GM12874 (cell line): ENCODE measurements at regions not wholly inside any gene's neighbourhood (a gene's known extent, or its start where the extent isn't known, plus 50 kb on each side); places are given as distances from the start of the nearest gene placed in this dataset.

Source experiments
- CTCF ChIP-seq: IDR thresholded peaks from 2 replicates; pipeline ENCODE4 v1.5.1; 2011; ENCODE audit warnings: low read depth, mild to moderate bottlenecking, control low read depth, low read length, moderate library complexity; ENCODE audit not compliant: insufficient read depth

GRCh38 chr4:62533573-62533972 is 1333.4 kb downstream of the ADGRL3 start:
- TF ChIP-seq CTCF: no peak

GRCh38 chr4:62531731-62532130 is 1331.6 kb downstream of the ADGRL3 start:
- no peak for TF ChIP-seq CTCF

GRCh38 chr4:62531264-62531663 is 1331.1 kb downstream of the ADGRL3 start:
- no peak for TF ChIP-seq CTCF

- TF ChIP-seq CTCF: no peak
These were observed 1328.7 kb downstream of the ADGRL3 start for GRCh38 chr4:62528874-62529273.

GRCh38 chr4:62526671-62527070 is 1326.5 kb downstream of the ADGRL3 start:
- TF ChIP-seq CTCF: no peak

GRCh38 chr4:62523256-62523655 is 1323.1 kb downstream of the ADGRL3 start:
- TF ChIP-seq CTCF: no peak

- TF ChIP-seq CTCF: no peak
These were observed 1322.1 kb downstream of the ADGRL3 start for GRCh38 chr4:62522273-62522672.

- TF ChIP-seq CTCF: no peak
These were observed 1317.6 kb downstream of the ADGRL3 start for GRCh38 chr4:62517716-62518115.
